IPS DF 6.9 (cell line): ENCODE measurements at regions not wholly inside any gene's neighbourhood (a gene's known extent, or its start where the extent isn't known, plus 50 kb on each side); places are given as distances from the start of the nearest gene placed in this dataset.

ENCODE experiments used
- DNase-seq: peaks from one replicate; pipeline ENCODE4 v3.0.0-alpha.2; 2013; ENCODE audit warnings: low read depth, low spot score
- H3K27ac ChIP-seq: one replicate; pipeline ENCODE4 v1.5.1; 2013; ENCODE audit warnings: low read length, control low read depth
- H3K27me3 ChIP-seq: 2 replicates; pipeline ENCODE4 v1.6.1; 2013; ENCODE audit warnings: mild to moderate bottlenecking, low read length; ENCODE audit not compliant: control insufficient read depth, insufficient read depth
- H3K36me3 ChIP-seq: 2 replicates; pipeline ENCODE4 v1.6.1; 2013; ENCODE audit warnings: low read length; ENCODE audit not compliant: control insufficient read depth, insufficient read depth
- H3K4me1 ChIP-seq: 2 replicates; pipeline ENCODE4 v1.6.1; 2013; ENCODE audit warnings: low read length; ENCODE audit not compliant: control insufficient read depth, insufficient read depth
- H3K4me3 ChIP-seq: 2 replicates; pipeline ENCODE4 v1.5.1; 2013; ENCODE audit warnings: mild to moderate bottlenecking, low read length
- H3K9me3 ChIP-seq: 2 replicates; pipeline ENCODE4 v1.6.1; 2013; ENCODE audit warnings: low read length, inconsistent platforms; ENCODE audit not compliant: control insufficient read depth, insufficient read depth
- WGBS: extraction: QIAGEN DNeasy Blood & Tissue Kit; methylation state at CpG from one replicate; pipeline ENCODE4 v1.1.7; 2013; ENCODE audit warnings: mixed read lengths, missing lambda C conversion rate; ENCODE audit not compliant: insufficient read length, insufficient coverage; 5-methylcytosine and 5-hydroxymethylcytosine counted together

DNA sequence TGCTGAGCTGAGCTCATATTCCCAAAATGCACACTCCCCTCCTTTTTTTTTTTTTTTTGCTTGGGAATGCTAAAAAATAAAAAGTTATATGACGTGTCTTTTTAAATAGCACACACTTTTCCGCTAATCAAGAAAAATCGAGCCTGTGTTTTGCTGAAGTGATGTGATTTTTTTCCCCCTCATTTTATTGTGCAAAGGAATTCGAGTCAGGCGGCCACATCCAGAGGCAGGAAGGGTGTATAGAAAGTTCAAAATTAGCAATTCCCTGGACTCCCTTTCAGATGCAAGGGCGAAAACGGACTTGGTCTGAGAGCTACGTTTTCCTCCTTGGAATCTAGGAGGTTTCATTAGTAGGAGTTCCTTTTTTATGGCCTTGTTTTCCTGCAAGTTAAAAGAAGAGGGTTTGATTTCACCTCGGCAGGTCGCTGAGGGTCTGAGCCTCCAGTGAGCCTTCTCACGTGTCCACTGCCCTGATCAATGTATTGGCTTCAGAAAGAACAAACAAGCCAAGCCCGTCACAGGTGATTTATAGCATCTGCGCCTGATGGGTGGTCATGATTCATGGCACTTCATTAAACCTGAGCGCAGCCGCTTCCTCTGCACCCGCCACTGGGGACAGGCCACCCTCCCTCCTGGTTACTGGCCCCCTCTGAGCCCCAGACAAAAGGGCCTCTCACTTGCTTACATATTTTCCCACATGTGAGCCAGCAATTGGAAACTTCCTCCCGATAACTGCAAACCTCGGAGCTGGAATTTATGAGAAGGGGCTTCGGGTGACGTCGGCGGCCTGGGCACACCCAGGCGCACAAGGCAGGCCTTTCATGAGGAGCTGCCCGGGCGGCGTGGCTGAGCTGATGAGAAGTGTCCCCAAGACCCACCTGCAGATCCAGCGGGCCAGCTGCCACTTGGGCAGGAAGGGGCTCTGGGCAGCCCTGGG is 64.4 kb upstream of the LINC01488 start:
- Histone ChIP-seq H3K27ac (no peak overlapping the region), H3K27me3 (no peaks in the 10 kb centered on the region), H3K4me3 (no peak overlapping the region), H3K4me1 (peaks cover 6% of the 10 kb centered on the region; the same call in 1 of the 2 replicates), H3K36me3 (no peaks in the 10 kb centered on the region), H3K9me3 (no peaks in the 10 kb centered on the region)
- WGBS: no CpG with 5 or more reads among the region's 27 CpGs
- DNase-seq: no peak

DNA sequence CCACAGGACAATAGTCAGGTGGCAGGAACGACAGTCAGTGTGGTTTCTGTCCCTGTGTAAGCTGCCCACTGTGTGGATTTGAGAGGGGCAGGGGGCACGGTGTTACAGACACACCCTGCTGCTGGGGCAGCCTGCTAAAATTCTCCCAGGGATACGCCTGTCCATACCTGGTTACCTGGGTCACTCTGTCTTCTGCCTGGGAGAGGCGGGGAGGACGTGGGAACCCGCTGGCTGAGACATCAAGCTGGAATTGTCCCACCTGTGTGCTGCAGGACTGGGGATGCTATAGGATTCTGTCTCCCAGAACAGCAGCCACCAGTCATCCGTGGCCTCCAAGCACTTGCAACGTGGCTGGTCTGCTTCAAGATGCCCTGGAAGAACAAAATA is 63.8 kb upstream of the LINC01488 start:
- H3K27ac ChIP-seq: no peak overlapping the region
- no CpG with 5 or more reads among the region's 8 CpGs for WGBS
- H3K4me3 ChIP-seq: no peak overlapping the region
- DNase-seq: no peak
- H3K4me1 ChIP-seq: peaks cover 6% of the 10 kb centered on the region; the same call in 1 of the 2 replicates
- no peaks in the 10 kb centered on the region for H3K9me3 ChIP-seq
- H3K36me3 ChIP-seq: no peaks in the 10 kb centered on the region
- no peaks in the 10 kb centered on the region for H3K27me3 ChIP-seq

DNA sequence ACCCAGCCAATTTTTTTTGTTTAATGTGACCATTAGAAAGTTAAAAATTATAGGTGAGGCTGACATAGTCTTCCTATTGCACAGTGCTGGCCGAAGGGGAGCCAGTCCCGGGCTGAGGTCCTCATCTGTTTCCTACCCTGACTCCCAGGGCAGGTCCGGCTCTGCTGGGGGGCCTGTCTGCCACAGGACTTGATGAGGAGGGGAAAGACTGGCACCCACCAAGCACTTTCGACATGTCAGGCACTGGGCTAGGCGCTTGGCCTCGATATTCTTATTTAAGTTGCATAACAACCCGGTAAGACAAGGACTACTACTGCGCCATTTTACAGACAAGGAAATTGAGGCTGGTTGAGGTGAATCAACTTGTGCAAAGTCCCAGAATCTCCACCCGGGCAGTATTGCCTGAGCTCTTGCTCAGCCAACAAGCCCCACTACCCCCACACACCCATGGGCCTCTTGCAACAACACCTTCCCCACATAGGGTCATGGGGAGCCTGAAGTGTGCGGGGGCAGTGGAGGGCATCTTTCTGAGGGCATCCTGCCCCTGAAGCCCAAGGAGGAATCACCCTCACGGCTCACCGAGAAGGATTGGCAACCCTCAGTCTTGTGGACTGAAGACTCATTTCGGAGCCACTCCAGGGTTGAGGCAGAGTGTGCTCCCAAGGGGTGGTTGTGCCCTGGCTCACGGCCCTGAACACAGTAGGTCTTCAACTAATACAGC is 62.7 kb upstream of the LINC01488 start:
- Histone ChIP-seq H3K4me1 (peaks cover 6% of the 10 kb centered on the region; the same call in 1 of the 2 replicates), H3K36me3 (no peaks in the 10 kb centered on the region), H3K4me3 (no peak overlapping the region), H3K9me3 (no peaks in the 10 kb centered on the region), H3K27me3 (no peaks in the 10 kb centered on the region), H3K27ac (no peak overlapping the region)
- DNase-seq: no peak
- WGBS: no CpG with 5 or more reads among the region's 14 CpGs

DNA sequence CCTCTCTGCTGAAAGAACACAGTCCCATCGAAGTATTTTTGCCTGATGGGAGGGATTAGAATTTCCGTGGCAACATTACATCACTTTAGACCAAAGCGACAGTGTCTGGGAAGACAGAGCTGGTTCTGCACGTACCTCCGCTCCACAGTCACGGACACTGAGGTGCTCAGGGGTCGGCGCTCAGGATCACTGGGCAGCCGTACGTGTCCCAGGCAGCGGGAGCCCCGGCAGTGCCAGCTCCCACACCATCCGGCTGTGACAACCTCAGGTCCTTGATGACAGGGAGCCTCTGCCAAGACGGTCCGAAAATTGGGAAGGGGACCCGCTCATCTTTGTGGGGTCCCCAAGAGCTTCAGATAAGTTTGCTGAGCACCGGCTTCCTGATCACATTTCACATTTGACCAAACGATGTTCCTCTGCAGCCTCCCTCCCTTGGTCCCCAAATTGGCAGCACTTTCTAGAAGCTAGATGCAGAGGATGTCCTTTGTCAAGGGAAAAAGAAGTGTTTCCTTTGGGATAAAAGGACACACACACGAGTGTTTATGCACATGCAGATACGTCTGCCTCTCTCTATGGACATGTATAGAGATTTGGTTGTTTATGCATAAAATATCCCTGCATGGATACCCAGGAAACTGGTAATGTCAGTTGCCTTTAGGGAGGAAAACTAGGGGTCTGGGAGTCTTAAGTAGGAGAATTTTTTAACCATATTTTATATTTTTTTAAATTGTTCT is 61.6 kb upstream of the LINC01488 start:
- H3K27ac ChIP-seq: no peak overlapping the region
- peaks cover 6% of the 10 kb centered on the region; the same call in 1 of the 2 replicates for H3K4me1 ChIP-seq
- DNase-seq: no peak
- no peaks in the 10 kb centered on the region for H3K36me3 ChIP-seq
- no peaks in the 10 kb centered on the region for H3K27me3 ChIP-seq
- WGBS: no CpG with 5 or more reads among the region's 20 CpGs
- no peak overlapping the region for H3K4me3 ChIP-seq
- H3K9me3 ChIP-seq: no peaks in the 10 kb centered on the region; the same call in 1 of the 2 replicates

DNA sequence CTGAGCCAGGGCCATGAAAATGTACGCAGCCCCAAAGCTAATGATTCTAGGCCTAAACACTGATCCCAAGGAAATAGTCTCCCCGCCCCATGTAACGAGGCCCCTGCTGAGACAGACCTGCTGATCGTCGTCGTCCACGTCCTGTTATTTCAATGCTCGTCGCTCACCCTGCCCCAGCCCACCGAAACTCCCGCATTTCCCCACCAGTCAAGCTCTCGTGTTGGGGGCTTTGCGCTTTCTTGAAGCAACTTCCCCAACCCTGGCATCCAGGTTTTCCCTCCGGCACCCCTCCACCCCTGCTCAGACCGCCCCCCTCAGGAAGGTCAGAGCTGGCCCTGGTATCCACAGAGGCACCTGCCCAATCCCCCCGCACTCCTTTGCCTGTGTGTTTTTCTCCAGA is 58.8 kb upstream of the LINC01488 start:
- Histone ChIP-seq H3K36me3 (no peaks in the 10 kb centered on the region), H3K9me3 (no peaks in the 10 kb centered on the region; the same call in 1 of the 2 replicates), H3K4me3 (no peak overlapping the region), H3K4me1 (peaks cover 4% of the 10 kb centered on the region; the same call in 1 of the 2 replicates), H3K27me3 (no peaks in the 10 kb centered on the region), H3K27ac (no peak overlapping the region)
- no peak for DNase-seq
- no CpG with 5 or more reads among the region's 16 CpGs for WGBS

DNA sequence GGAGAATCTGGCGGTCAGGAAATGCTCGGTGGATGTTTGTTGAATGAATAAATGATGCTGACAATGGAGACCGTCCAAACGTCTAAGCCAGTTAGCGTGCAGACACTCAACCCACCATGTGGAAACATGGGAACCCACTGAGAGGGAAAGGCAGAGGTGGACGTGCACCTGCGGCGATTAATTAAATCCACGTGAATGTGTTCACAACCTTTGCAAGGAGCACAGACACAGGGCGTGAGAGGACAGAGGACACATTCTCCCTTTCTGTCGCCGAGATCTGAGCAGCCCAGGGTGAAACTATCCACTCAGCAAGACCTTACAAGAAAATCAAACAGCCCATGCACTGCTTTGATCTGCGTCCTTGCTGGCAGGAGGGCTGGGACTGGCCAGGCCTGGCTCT is 58.3 kb upstream of the LINC01488 start:
- Histone ChIP-seq H3K4me1 (peaks cover 4% of the 10 kb centered on the region; the same call in 1 of the 2 replicates), H3K9me3 (no peaks in the 10 kb centered on the region; the same call in 1 of the 2 replicates), H3K4me3 (no peak overlapping the region), H3K36me3 (no peaks in the 10 kb centered on the region), H3K27ac (no peak overlapping the region), H3K27me3 (no peaks in the 10 kb centered on the region)
- DNase-seq: no peak
- WGBS: no CpG with 5 or more reads among the region's 13 CpGs

DNA sequence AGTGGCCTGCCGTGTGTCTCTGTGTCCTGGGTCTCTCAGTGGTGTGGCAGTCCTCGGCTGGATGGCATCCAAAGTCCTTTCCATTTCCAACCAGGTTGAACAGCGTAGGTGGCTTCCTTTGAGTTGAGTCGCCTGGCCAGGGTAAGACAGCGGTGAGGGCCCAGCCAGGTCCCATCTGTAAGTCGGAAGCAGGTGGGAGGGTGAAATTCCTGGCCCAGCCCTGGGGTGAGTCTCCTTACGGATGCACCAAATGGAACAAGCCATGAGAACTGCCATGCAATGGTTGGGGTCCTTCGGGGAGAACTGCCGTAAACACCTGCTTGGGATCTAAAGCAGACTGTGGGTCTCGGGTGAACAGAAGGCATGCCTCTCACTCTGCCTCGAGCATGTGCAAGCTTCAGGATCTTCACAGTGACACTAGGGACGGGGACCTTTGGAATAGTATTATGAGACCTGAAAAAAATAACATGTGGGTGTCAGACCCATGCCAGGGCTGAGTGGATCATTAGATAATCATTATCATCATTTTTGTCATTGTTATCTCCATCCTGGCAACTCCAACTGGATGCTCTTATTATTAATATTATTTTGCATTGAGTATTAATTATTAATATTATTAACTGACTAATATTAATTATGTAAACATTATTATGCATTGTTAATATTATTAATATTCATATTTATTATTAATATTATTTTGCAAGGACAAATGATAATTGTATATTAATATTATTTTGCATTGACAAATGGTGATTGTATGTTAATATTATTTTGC is 57.7 kb upstream of the LINC01488 start:
- no peak for DNase-seq
- Histone ChIP-seq H3K27me3 (no peaks in the 10 kb centered on the region), H3K4me3 (no peak overlapping the region), H3K9me3 (no peaks in the 10 kb centered on the region; the same call in 1 of the 2 replicates), H3K4me1 (peaks cover 4% of the 10 kb centered on the region; the same call in 1 of the 2 replicates), H3K27ac (no peak overlapping the region), H3K36me3 (no peaks in the 10 kb centered on the region)
- no CpG with 5 or more reads among the region's 12 CpGs for whole genome bisulfite sequencing

DNA sequence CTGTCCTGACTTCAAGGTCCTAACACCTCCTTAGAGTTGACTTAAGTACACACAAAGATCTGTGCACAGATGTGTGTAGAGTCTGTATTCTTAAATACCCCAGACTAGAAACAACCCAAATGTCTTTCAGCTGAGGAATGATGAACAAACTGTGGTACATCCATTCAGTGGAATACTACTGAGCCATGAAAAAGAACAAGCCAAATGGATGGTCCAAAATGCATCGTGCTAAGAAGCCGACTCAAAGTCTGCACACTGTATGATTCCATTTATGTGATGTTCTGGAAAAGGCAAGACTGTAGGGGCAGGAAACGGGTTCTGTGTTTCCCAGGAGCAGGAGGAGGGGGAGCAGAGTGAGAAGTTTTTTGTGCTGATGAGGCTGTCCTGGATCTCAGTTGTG is 56.7 kb upstream of the LINC01488 start:
- Histone ChIP-seq H3K4me3 (no peak overlapping the region), H3K36me3 (no peaks in the 10 kb centered on the region), H3K27ac (no peak overlapping the region), H3K4me1 (peaks cover 4% of the 10 kb centered on the region; the same call in 1 of the 2 replicates), H3K9me3 (no peaks in the 10 kb centered on the region; the same call in 1 of the 2 replicates), H3K27me3 (no peaks in the 10 kb centered on the region)
- no CpG with 5 or more reads among the region's 3 CpGs for WGBS
- DNase-seq: no peak

DNA sequence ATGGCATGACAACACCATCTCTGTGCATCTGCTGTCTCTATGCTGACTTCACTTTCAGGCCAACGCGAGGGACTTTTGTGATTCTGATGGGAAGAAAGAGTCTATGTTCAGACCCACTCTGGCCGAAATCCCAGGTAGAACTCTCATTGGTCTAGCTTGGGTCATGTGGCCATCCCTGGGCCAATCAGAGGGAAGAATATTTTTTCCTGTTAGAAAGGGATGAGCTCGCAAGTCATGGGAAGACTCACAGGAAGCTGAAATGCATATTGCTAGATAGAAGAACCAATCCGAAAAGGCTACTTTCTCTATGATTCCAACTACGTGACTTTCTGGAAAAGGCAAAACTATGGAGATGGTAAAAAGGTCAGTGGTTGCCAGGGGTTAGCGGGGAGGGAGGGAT is 56.0 kb upstream of the LINC01488 start:
- Histone ChIP-seq H3K27me3 (no peaks in the 10 kb centered on the region), H3K9me3 (no peaks in the 10 kb centered on the region; the same call in 1 of the 2 replicates), H3K4me1 (peaks cover 3% of the 10 kb centered on the region; the same call in 1 of the 2 replicates), H3K27ac (no peak overlapping the region), H3K36me3 (no peaks in the 10 kb centered on the region), H3K4me3 (no peak overlapping the region)
- DNase-seq: no peak
- no CpG with 5 or more reads among the region's 7 CpGs for WGBS
